Thoracic aorta (tissue), 2 donors: ENCODE measurements at regions not wholly inside any gene's neighbourhood (a gene's known extent, or its start where the extent isn't known, plus 50 kb on each side); places are given as distances from the start of the nearest gene placed in this dataset.

Experiments used
- ATAC-seq: fragments of 150-250 bp; one replicate; pipeline ENCODE4 v1.8.0; 2017; ENCODE audit warnings: low read depth; ENCODE audit not compliant: insufficient number of reproducible peaks, low FRiP score
- DNase-seq: peaks from one replicate; pipeline ENCODE4 v3.0.0-alpha.2; 2020; ENCODE audit warnings: low spot score
- H3K27ac ChIP-seq, 2 donors: fragments of 200-600 bp; sonication (generic); 1 replicate in 1 of 2; 2 replicates in 1 of 2; pipeline ENCODE4 v1.5.1; 2016; ENCODE audit warnings: mild to moderate bottlenecking in 2 of 2, moderate library complexity in 2 of 2
- H3K27me3 ChIP-seq: fragments of 200-600 bp; sonication (generic); replicated peaks from 2 replicates; pipeline ENCODE4 v1.6.0; 2016; ENCODE audit warnings: mild to moderate bottlenecking; ENCODE audit not compliant: insufficient read depth
- H3K36me3 ChIP-seq: fragments of 200-600 bp; sonication (generic); one replicate; pipeline ENCODE4 v1.5.1; 2016
- H3K4me1 ChIP-seq, 2 donors: fragments of 200-600 bp; sonication (generic); 1 replicate in 1 of 2; 2 replicates in 1 of 2; pipeline versions ENCODE4 v1.5.1 to v1.6.0; 2016; ENCODE audit warnings: low read depth in 2 of 2, mild to moderate bottlenecking in 1 of 2; ENCODE audit not compliant: control insufficient read depth in 1 of 2
- H3K4me3 ChIP-seq: fragments of 200-600 bp; sonication (generic); 2 replicates; pipeline ENCODE4 v1.5.1; 2016; ENCODE audit warnings: mild to moderate bottlenecking
- H3K9me3 ChIP-seq: fragments of 200-600 bp; sonication (generic); 2 replicates; pipeline ENCODE4 v1.5.1; 2016
- TF ChIP-seq, protein P1 (sequence below): fragments of 200-600 bp; sonication (generic); IDR thresholded peaks from one replicate; pipeline ENCODE4 v1.5.1; 2019; ENCODE audit warnings: antibody characterized with exemption

- Histone ChIP-seq H3K36me3 (no peaks in the 10 kb centered on the region), H3K4me1 (no peaks in the 10 kb centered on the region), H3K9me3 (no peaks in the 10 kb centered on the region), H3K27ac (no peak overlapping the region), H3K27me3 (no peaks in the 10 kb centered on the region), H3K4me3 (no peak overlapping the region)
- ATAC-seq = no peak
- DNase-seq = no peak
- TF ChIP-seq, protein P1, sequence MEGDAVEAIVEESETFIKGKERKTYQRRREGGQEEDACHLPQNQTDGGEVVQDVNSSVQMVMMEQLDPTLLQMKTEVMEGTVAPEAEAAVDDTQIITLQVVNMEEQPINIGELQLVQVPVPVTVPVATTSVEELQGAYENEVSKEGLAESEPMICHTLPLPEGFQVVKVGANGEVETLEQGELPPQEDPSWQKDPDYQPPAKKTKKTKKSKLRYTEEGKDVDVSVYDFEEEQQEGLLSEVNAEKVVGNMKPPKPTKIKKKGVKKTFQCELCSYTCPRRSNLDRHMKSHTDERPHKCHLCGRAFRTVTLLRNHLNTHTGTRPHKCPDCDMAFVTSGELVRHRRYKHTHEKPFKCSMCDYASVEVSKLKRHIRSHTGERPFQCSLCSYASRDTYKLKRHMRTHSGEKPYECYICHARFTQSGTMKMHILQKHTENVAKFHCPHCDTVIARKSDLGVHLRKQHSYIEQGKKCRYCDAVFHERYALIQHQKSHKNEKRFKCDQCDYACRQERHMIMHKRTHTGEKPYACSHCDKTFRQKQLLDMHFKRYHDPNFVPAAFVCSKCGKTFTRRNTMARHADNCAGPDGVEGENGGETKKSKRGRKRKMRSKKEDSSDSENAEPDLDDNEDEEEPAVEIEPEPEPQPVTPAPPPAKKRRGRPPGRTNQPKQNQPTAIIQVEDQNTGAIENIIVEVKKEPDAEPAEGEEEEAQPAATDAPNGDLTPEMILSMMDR = no peak
Observed at GRCh38 chr7:46163246-46163645, 242.2 kb upstream of the IGFBP3 start.

- Histone ChIP-seq H3K9me3 (no peaks in the 10 kb centered on the region), H3K4me1 (no peaks in the 10 kb centered on the region), H3K27me3 (no peaks in the 10 kb centered on the region), H3K36me3 (no peaks in the 10 kb centered on the region), H3K27ac (no peak overlapping the region), H3K4me3 (no peak overlapping the region)
- ATAC-seq (no peak), DNase-seq (no peak)
- TF ChIP-seq, protein P1 = no peak
Observed at GRCh38 chr7:46162609-46163008, 241.5 kb upstream of the IGFBP3 start.

DNA sequence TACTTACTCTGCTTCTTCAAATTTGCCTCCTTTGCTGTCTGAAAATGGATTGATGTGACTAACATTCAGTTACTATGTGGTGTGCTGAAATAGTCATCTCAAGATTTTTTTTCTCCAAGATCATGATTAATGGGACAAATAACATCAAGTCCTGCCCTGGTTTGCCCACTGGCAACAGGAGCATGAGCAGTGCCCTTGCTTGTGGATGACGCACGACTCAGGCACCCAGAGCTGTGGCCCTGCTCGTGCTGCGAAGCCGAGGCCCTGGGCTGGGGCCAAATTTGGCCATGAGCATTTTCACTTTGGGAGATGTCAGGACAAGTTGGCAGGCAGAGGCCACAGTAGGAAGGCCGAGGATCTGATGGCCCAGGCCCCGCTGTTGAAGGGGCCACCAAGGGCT is 239.8 kb upstream of the IGFBP3 start:
- no peak for ATAC-seq
- Histone ChIP-seq H3K4me3 (no peak overlapping the region), H3K36me3 (no peaks in the 10 kb centered on the region), H3K4me1 (no peaks in the 10 kb centered on the region), H3K27me3 (no peaks in the 10 kb centered on the region), H3K27ac (no peak overlapping the region), H3K9me3 (no peaks in the 10 kb centered on the region)
- DNase-seq = no peak
- TF ChIP-seq, protein P1 = no peak

GRCh38 chr7:46157931-46158330 is 236.9 kb upstream of the IGFBP3 start:
- Histone ChIP-seq H3K9me3 (no peaks in the 10 kb centered on the region), H3K4me1 (no peaks in the 10 kb centered on the region), H3K36me3 (no peaks in the 10 kb centered on the region), H3K27me3 (no peaks in the 10 kb centered on the region), H3K4me3 (no peak overlapping the region), H3K27ac (no peak overlapping the region)
- ATAC-seq (no peak), DNase-seq (no peak)
- TF ChIP-seq, protein P1 = no peak

DNA sequence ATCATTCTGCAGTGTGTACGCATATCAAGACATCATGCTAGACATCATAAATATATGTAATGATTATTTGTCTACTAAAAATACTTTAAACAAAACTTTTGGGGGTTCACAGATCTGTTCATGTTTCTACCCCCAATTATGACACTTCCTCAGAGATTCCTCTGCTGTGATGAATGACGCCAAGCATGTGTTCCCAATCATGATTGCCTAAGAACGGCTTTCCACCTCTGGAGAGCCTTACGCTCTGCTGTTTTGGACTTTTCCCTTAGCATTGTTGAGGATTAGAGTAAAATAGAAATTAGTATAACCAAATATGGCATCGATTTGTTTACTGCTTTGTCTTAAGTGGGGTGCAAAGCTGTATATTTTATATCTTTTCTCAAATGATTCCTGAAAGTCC is 236.3 kb upstream of the IGFBP3 start:
- TF ChIP-seq, protein P1 = no peak
- no peak overlapping the region for H3K4me3 ChIP-seq
- no peaks in the 10 kb centered on the region for H3K4me1 ChIP-seq
- H3K27ac ChIP-seq = no peak overlapping the region
- no peak for ATAC-seq
- H3K9me3 ChIP-seq = no peaks in the 10 kb centered on the region
- H3K27me3 ChIP-seq = no peaks in the 10 kb centered on the region
- H3K36me3 ChIP-seq = no peaks in the 10 kb centered on the region
- DNase-seq = no peak
